Gastroesophageal sphincter (tissue), 3 donors: ENCODE measurements at regions not wholly inside any gene's neighbourhood (a gene's known extent, or its start where the extent isn't known, plus 50 kb on each side); places are given as distances from the start of the nearest gene placed in this dataset.

Source experiments
- CTCF ChIP-seq, 4 experiments: fragments of 200-600 bp in 2 of 4; fragments of 450-650 bp in 2 of 4; sonication (generic) in 1 of 4; IDR thresholded peaks; one replicate each; pipeline ENCODE4 v1.5.1; 2017 to 2019; ENCODE audit warnings: antibody characterized with exemption in 4 of 4, mild to moderate bottlenecking in 2 of 4, moderate library complexity in 2 of 4
- EP300 ChIP-seq: sonication (generic); formaldehyde crosslinking; IDR thresholded peaks from one replicate; pipeline ENCODE4 v1.6.1; 2017; ENCODE audit warnings: antibody characterized with exemption, mild to moderate bottlenecking

GRCh38 chr21:16022921-16023320, 293.1 kb downstream of the USP25 start:
- no peak for TF ChIP-seq CTCF (IDR thresholded peaks at IDR 0.05)
- no peak for TF ChIP-seq EP300
